ENCODE measurements at regions not wholly inside any gene's neighbourhood (a gene's known extent, or its start where the extent isn't known, plus 50 kb on each side); places are given as distances from the start of the nearest gene placed in this dataset.

- TF ChIP-seq POU6F1 (CRISPR knock-in tag; IDR thresholded peaks at IDR 0.05; ENCODE audit: borderline replicate concordance, low read depth): no peak
- TF ChIP-seq, protein P1, sequence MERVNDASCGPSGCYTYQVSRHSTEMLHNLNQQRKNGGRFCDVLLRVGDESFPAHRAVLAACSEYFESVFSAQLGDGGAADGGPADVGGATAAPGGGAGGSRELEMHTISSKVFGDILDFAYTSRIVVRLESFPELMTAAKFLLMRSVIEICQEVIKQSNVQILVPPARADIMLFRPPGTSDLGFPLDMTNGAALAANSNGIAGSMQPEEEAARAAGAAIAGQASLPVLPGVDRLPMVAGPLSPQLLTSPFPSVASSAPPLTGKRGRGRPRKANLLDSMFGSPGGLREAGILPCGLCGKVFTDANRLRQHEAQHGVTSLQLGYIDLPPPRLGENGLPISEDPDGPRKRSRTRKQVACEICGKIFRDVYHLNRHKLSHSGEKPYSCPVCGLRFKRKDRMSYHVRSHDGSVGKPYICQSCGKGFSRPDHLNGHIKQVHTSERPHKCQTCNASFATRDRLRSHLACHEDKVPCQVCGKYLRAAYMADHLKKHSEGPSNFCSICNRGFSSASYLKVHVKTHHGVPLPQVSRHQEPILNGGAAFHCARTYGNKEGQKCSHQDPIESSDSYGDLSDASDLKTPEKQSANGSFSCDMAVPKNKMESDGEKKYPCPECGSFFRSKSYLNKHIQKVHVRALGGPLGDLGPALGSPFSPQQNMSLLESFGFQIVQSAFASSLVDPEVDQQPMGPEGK (CRISPR knock-in tag; IDR thresholded peaks at IDR 0.05; ENCODE audit: borderline replicate concordance): no peak
- TF ChIP-seq, protein P2, sequence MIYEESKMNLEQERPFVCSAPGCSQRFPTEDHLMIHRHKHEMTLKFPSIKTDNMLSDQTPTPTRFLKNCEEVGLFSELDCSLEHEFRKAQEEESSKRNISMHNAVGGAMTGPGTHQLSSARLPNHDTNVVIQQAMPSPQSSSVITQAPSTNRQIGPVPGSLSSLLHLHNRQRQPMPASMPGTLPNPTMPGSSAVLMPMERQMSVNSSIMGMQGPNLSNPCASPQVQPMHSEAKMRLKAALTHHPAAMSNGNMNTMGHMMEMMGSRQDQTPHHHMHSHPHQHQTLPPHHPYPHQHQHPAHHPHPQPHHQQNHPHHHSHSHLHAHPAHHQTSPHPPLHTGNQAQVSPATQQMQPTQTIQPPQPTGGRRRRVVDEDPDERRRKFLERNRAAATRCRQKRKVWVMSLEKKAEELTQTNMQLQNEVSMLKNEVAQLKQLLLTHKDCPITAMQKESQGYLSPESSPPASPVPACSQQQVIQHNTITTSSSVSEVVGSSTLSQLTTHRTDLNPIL (CRISPR knock-in tag; IDR thresholded peaks at IDR 0.05; ENCODE audit: low read depth): no peak
- TF ChIP-seq ZFP30 (CRISPR knock-in tag; IDR thresholded peaks at IDR 0.05): no peak
- TF ChIP-seq TCF4 (CRISPR knock-in tag; IDR thresholded peaks at IDR 0.05; ENCODE audit: borderline replicate concordance): no peak
- no peak for TF ChIP-seq ISL1 (CRISPR knock-in tag; IDR thresholded peaks at IDR 0.05)
- no peak for TF ChIP-seq CSDC2 (CRISPR knock-in tag; IDR thresholded peaks at IDR 0.05)
- no peak for TF ChIP-seq PPARA (CRISPR knock-in tag; IDR thresholded peaks at IDR 0.05; ENCODE audit: borderline replicate concordance)
- no peak for TF ChIP-seq ZFP3 (CRISPR knock-in tag; IDR thresholded peaks at IDR 0.05)
- no peak for TF ChIP-seq RARB (CRISPR knock-in tag; IDR thresholded peaks at IDR 0.05)
Observed at GRCh38 chr14:22084393-22085281, 411.0 kb upstream of the OR4E1 start.
